HG02938 (cell line): ENCODE measurements at regions not wholly inside any gene's neighbourhood (a gene's known extent, or its start where the extent isn't known, plus 50 kb on each side); places are given as distances from the start of the nearest gene placed in this dataset.

Source experiments
- ATAC-seq: cut with Tn5 transposase; IDR thresholded peaks from one replicate; pipeline ENCODE4 v1.9.1; 2021; ENCODE audit warnings: mild to moderate bottlenecking, moderate library complexity; ENCODE audit not compliant: unreplicated experiment

- no peak for ATAC-seq
These were observed 72.0 kb upstream of the GPRIN3 start for GRCh38 chr4:89379511-89380044.

GRCh38 chr4:89373394-89373793, 65.8 kb upstream of the GPRIN3 start:
- ATAC-seq: no peak

- ATAC-seq: no peak
These were observed 64.0 kb upstream of the GPRIN3 start for GRCh38 chr4:89371614-89372013.

- no peak for ATAC-seq
These were observed 62.0 kb upstream of the GPRIN3 start for GRCh38 chr4:89369581-89369980.

- ATAC-seq: no peak
These were observed 61.3 kb upstream of the GPRIN3 start for GRCh38 chr4:89368861-89369260.

GRCh38 chr4:89365776-89366175, 58.2 kb upstream of the GPRIN3 start:
- ATAC-seq: no peak

- ATAC-seq: no peak
These were observed 57.8 kb upstream of the GPRIN3 start for GRCh38 chr4:89365375-89365774.

GRCh38 chr4:89364541-89364940, 56.9 kb upstream of the GPRIN3 start:
- ATAC-seq: no peak

GRCh38 chr4:89363786-89364185, 56.2 kb upstream of the GPRIN3 start:
- ATAC-seq: no peak

- ATAC-seq: no peak
These were observed 51.5 kb upstream of the GPRIN3 start for GRCh38 chr4:89358935-89359638.

- no peak for ATAC-seq
These were observed 50.2 kb upstream of the GPRIN3 start for GRCh38 chr4:89357787-89358186.
